22Rv1 (cell line): ENCODE measurements at regions not wholly inside any gene's neighbourhood (a gene's known extent, or its start where the extent isn't known, plus 50 kb on each side); places are given as distances from the start of the nearest gene placed in this dataset.

Experiments used
- H3K27ac ChIP-seq: fragments of 450-650 bp; 2 replicates; pipeline ENCODE4 v1.5.1; 2017
- CTCF ChIP-seq: fragments of 450-650 bp; IDR thresholded peaks from 2 replicates; pipeline ENCODE4 v1.5.1; 2017; ENCODE audit warnings: mild to moderate bottlenecking
- ZFX ChIP-seq: fragments of 450-650 bp; IDR thresholded peaks from 2 replicates; pipeline ENCODE4 v1.6.1; 2017; ENCODE audit warnings: antibody characterized with exemption, borderline replicate concordance

DNA sequence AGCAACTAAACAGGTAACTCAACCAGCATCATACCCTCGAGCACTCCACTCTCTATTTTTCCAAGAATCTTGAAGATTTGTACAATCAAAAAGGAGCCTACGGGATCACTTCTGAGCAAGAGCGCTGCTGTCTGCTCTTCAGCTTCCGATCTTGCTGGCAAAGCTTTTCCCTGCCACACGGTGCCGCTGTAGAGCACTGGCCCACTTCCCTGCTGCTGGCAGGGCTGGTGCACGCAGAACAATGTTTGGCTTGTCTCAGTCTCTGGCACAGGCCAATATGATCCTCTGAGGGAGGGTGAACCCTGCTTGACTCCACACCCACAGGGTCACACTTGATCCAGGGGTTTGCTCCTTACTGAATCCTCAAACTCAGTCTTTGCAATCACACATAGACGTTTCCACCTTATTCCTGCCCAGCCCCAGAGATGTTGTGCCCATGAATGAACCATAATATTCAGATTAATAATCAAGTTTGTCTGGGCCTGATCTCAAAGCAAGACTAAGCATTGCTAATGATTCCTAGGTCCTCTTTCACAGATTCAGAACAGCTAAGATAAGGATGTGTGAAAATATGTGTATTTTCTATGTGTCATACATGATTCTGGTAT lies 536.6 kb downstream of the SOX6 start:
- no peak for TF ChIP-seq ZFX
- peak; percentile 98 for TF ChIP-seq CTCF

GRCh38 chr11:15821451-15821850 lies 534.9 kb downstream of the SOX6 start:
- no peak for TF ChIP-seq ZFX
- TF ChIP-seq CTCF: no peak
- H3K27ac ChIP-seq: no peak overlapping the region

More for the DNA sequence above, 536.6 kb downstream of the SOX6 start:
- H3K27ac ChIP-seq: no peak overlapping the region

GRCh38 chr11:15824060-15824459 lies 532.3 kb downstream of the SOX6 start:
- H3K27ac ChIP-seq: no peak overlapping the region
- TF ChIP-seq CTCF: no peak
- TF ChIP-seq ZFX: no peak

DNA sequence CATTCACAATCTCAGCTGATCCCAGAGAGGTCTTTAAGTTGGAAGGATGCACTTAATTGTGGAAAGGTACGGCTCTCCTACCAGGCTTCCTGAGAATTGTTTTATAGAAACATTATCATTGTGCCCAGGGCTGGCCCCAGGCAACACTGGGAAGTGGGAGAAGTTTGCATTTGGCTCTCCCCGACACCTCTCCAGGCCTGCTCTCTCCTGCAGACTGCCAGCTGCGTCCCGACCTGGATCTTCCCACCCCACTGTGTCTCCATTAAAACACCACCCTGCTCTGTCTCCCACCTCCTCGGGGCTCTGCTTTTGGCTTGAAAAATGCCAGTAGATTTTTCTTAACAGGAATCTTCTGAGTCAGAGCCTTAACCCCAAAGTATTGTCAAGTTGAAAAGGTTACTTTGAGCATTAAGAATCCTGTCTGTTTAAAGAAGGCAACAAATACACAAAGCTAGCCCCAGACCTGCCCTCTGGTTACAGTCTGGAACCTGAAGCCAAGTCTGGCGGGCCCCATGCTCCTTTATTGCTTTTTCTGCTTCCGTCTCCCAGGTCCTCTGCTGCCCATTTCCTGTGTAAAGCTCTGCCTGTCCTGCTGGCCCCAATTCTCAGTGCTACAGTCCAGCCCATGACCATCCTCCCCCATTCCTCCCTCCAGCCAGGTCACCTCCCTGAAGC lies 530.2 kb downstream of the SOX6 start:
- TF ChIP-seq ZFX (no peak), CTCF (no peak)
- no peak overlapping the region for H3K27ac ChIP-seq

GRCh38 chr11:15826826-15827225 lies 529.5 kb downstream of the SOX6 start:
- TF ChIP-seq CTCF: peak; percentile 78
- no peak for TF ChIP-seq ZFX
- no peak overlapping the region for H3K27ac ChIP-seq

- no peak for TF ChIP-seq ZFX
- no peak for TF ChIP-seq CTCF
- no peak overlapping the region for H3K27ac ChIP-seq
Measured at GRCh38 chr11:15828215-15828853, 528.0 kb downstream of the SOX6 start.

GRCh38 chr11:15829312-15829711 lies 527.0 kb downstream of the SOX6 start:
- TF ChIP-seq ZFX (no peak), CTCF (no peak)
- no peak overlapping the region for H3K27ac ChIP-seq
